HCT116 (cell line): ENCODE measurements at regions not wholly inside any gene's neighbourhood (a gene's known extent, or its start where the extent isn't known, plus 50 kb on each side); places are given as distances from the start of the nearest gene placed in this dataset.

Experiments
- ATAC-seq: fragments of 200-7000 bp; cut with Tn5 transposase; 2 replicates; pipeline ENCODE4 v1.9.1; 2020; ENCODE audit warnings: mild to moderate bottlenecking, moderate library complexity
- BruUV-seq: library from RNA; stranded (reverse); fragments of 400-500 nt; replicated peaks from 2 replicates; lab custom pipeline; 2021; lab: Mats Ljungman, UMichigan
- CTCF ChIA-PET: fragments of 300-600 bp; sonication (Branson Sonifier 250); formaldehyde crosslinking; loops from one replicate; lab custom pipeline; 2021; ENCODE audit warnings: antibody characterized with exemption; lab: Charles Lee
- POLR2A ChIA-PET: fragments of 300-600, 350-600 bp; sonication (Branson Sonifier 250); formaldehyde crosslinking; loops from one replicate; lab custom pipeline; 2021; ENCODE audit warnings: antibody characterized with exemption; lab: Charles Lee
- RAD21 ChIA-PET, 2 experiments: fragments of 300-600 bp; sonication (Branson Sonifier 250); formaldehyde crosslinking; loops; one replicate each; lab custom pipeline; 2023; ENCODE audit warnings: low total read pairs in 2 of 2; ENCODE audit not compliant: uncharacterized antibody in 2 of 2, unreplicated experiment in 2 of 2, low non-redundant PET in 1 of 2; lab: Charles Lee
- DNase-seq: peaks from one replicate; pipeline ENCODE4 v3.0.0-alpha.2; 2010; ENCODE audit warnings: low read depth, low spot score
- H2AFZ ChIP-seq: fragments of 200-600 bp; shearing (Covaris generic), sonication (generic); 2 replicates; pipeline ENCODE4 v1.6.1; 2017; ENCODE audit warnings: low read depth, mixed run types, mixed read lengths, antibody characterized with exemption, low read length; ENCODE audit not compliant: poor library complexity, severe bottlenecking
- H3K27ac ChIP-seq: 2 replicates; pipeline ENCODE4 v1.5.1; 2012; ENCODE audit warnings: low read depth, low read length
- H3K27me3 ChIP-seq: fragments of 200-600 bp; sonication (generic); 2 replicates; pipeline ENCODE4 v1.6.1; 2016; ENCODE audit warnings: mixed run types, low read length, mixed read lengths; ENCODE audit not compliant: insufficient read depth
- H3K36me3 ChIP-seq, 2 experiments: fragments of 200-500 bp in 1 of 2; fragments of 200-600 bp in 1 of 2; sonication (Bioruptor generic) in 1 of 2; sonication (generic) in 1 of 2; 2 replicates each; pipeline versions ENCODE4 v1.5.1 to v1.6.1; 2014 to 2016; ENCODE audit warnings: low read length in 2 of 2, inconsistent platforms in 1 of 2, mixed read lengths in 1 of 2, mixed run types in 1 of 2; ENCODE audit not compliant: insufficient read depth in 2 of 2, control insufficient read depth in 1 of 2
- H3K4me1 ChIP-seq, 2 experiments: fragments of 200-600 bp in 1 of 2; sonication (generic) in 1 of 2; 2 replicates each; pipeline versions ENCODE4 v1.5.1 to v1.6.1; 2012 to 2017; ENCODE audit warnings: low read length in 2 of 2, inconsistent platforms in 1 of 2, mild to moderate bottlenecking in 1 of 2, mixed read lengths in 1 of 2, mixed run types in 1 of 2, moderate library complexity in 1 of 2; ENCODE audit not compliant: insufficient read depth in 2 of 2, control insufficient read depth in 1 of 2
- H3K4me2 ChIP-seq: fragments of 200-600 bp; sonication (generic); 2 replicates; pipeline ENCODE4 v1.6.1; 2017; ENCODE audit warnings: mixed run types, low read length, mixed read lengths
- H3K4me3 ChIP-seq, 2 experiments: fragments of 200-600 bp in 1 of 2; sonication (generic) in 1 of 2; replicated peaks in 1 of 2; 2 replicates each; pipeline ENCODE4 v1.5.1; 2011 to 2016; ENCODE audit warnings: low read length in 2 of 2, control low read depth in 1 of 2, low read depth in 1 of 2, mild to moderate bottlenecking in 1 of 2, mixed read lengths in 1 of 2, mixed run types in 1 of 2
- H3K79me2 ChIP-seq: fragments of 200-600 bp; sonication (generic); 2 replicates; pipeline ENCODE4 v1.6.1; 2017; ENCODE audit warnings: mild to moderate bottlenecking, mixed run types, low read length, moderate library complexity, mixed read lengths; ENCODE audit not compliant: insufficient read depth
- H3K9ac ChIP-seq: fragments of 200-600 bp; sonication (generic); 2 replicates; pipeline ENCODE4 v1.6.1; 2016; ENCODE audit warnings: low read length, mixed read lengths
- H3K9me2 ChIP-seq: fragments of 200-600 bp; sonication (generic), shearing (Covaris generic); 2 replicates; pipeline ENCODE4 v1.6.1; 2017; ENCODE audit warnings: mixed run types, mild to moderate bottlenecking, moderate library complexity; ENCODE audit not compliant: insufficient read depth
- H3K9me3 ChIP-seq, 2 experiments: fragments of 200-500 bp in 1 of 2; fragments of 200-600 bp in 1 of 2; sonication (Bioruptor generic) in 1 of 2; sonication (generic) in 1 of 2; 2 replicates each; pipeline ENCODE4 v1.6.1; 2014 to 2017; ENCODE audit warnings: low read length in 2 of 2, mixed read lengths in 2 of 2, inconsistent platforms in 1 of 2, low read depth in 1 of 2, mild to moderate bottlenecking in 1 of 2, mixed run types in 1 of 2, moderate library complexity in 1 of 2; ENCODE audit not compliant: control insufficient read depth in 1 of 2, insufficient read depth in 1 of 2
- H4K20me1 ChIP-seq: fragments of 200-600 bp; sonication (generic), shearing (Covaris generic); 2 replicates; pipeline ENCODE4 v1.6.1; 2017; ENCODE audit warnings: mixed run types, mild to moderate bottlenecking, moderate library complexity; ENCODE audit not compliant: insufficient read depth
- ATF3 ChIP-seq: IDR thresholded peaks from 2 replicates; pipeline ENCODE4 v1.6.1; 2012
- CBX3 ChIP-seq: IDR thresholded peaks from 2 replicates; pipeline ENCODE4 v1.6.1; 2012; ENCODE audit warnings: low read depth
- CEBPB ChIP-seq: IDR thresholded peaks from 2 replicates; pipeline ENCODE4 v1.6.1; 2012; ENCODE audit warnings: low read depth
- EGR1 ChIP-seq: IDR thresholded peaks from 2 replicates; pipeline ENCODE4 v1.6.1; 2012; ENCODE audit warnings: low read depth
- ELF1 ChIP-seq: IDR thresholded peaks from 2 replicates; pipeline ENCODE4 v1.6.1; 2012; ENCODE audit warnings: low read depth, borderline replicate concordance
- EZH2 ChIP-seq: fragments of 200-600 bp; sonication (generic); IDR thresholded peaks from 2 replicates; pipeline ENCODE4 v1.6.1; 2017; ENCODE audit warnings: antibody characterized with exemption, mixed run types
- POLR2A ChIP-seq: IDR thresholded peaks from 2 replicates; pipeline ENCODE4 v1.7.0; 2011; ENCODE audit warnings: borderline replicate concordance; ENCODE audit not compliant: insufficient read depth, insufficient read length; ENCODE audit errors: extremely low read depth
- RAD21 ChIP-seq: IDR thresholded peaks from 2 replicates; pipeline ENCODE4 v1.6.1; 2012; ENCODE audit warnings: low read depth, mild to moderate bottlenecking
- SIN3A ChIP-seq: IDR thresholded peaks from 2 replicates; pipeline ENCODE4 v1.6.1; 2012; ENCODE audit warnings: low read depth
- SP1 ChIP-seq: IDR thresholded peaks from 2 replicates; pipeline ENCODE4 v1.6.1; 2012; ENCODE audit warnings: low read depth
- SRF ChIP-seq: IDR thresholded peaks from 2 replicates; pipeline ENCODE4 v1.6.1; 2012; ENCODE audit warnings: low read depth
- TCF7L2 ChIP-seq: IDR thresholded peaks from 2 replicates; pipeline ENCODE4 v1.7.0; 2011; ENCODE audit warnings: borderline replicate concordance, inconsistent platforms; ENCODE audit not compliant: insufficient read depth, insufficient read length; ENCODE audit errors: extremely low read depth
- YY1 ChIP-seq: IDR thresholded peaks from 2 replicates; pipeline ENCODE4 v1.6.1; 2011; ENCODE audit warnings: low read length, low read depth, moderate library complexity, mild to moderate bottlenecking; ENCODE audit not compliant: insufficient replicate concordance; ENCODE audit errors: extremely low read depth
- ZFX ChIP-seq: fragments of 450-650 bp; IDR thresholded peaks from 2 replicates; pipeline ENCODE4 v1.6.1; 2017
- ZNF274 ChIP-seq: fragments of 200-500 bp; sonication (Bioruptor generic); IDR thresholded peaks from 2 replicates; pipeline ENCODE4 v1.6.1; 2014; ENCODE audit warnings: mild to moderate bottlenecking, low read depth, low read length, inconsistent platforms
- intact Hi-C: fragments of 100-400 bp; cut with micrococcal nuclease; formaldehyde crosslinking; loops from 2 replicates; pipeline ENCODE4 v1.10.0; 2022
- TF ChIP-seq, protein P1 (sequence below): IDR thresholded peaks from 2 replicates; pipeline ENCODE4 v1.6.1; 2012; ENCODE audit warnings: low read depth

- no peak for ATAC-seq
- no peaks in the 10 kb centered on the region for H4K20me1 ChIP-seq
- no peaks in the 10 kb centered on the region for H3K9me3 ChIP-seq
- H3K4me1 ChIP-seq = no peaks in the 10 kb centered on the region
- H3K9ac ChIP-seq = no peak overlapping the region
- H3K4me3 ChIP-seq = no peak overlapping the region
- no TSS peak for BruUV-seq
- no peak overlapping the region for H3K27ac ChIP-seq
- H3K4me2 ChIP-seq = no peak overlapping the region
- no peak overlapping the region for H2AFZ ChIP-seq
- no peaks in the 10 kb centered on the region for H3K9me2 ChIP-seq
- ChIA-PET CTCF (no interaction called here), RAD21 (no interaction called here), POLR2A (no interaction called here)
- intact Hi-C loops = no loop called here
- H3K27me3 ChIP-seq = no peaks in the 10 kb centered on the region
- TF ChIP-seq ZFX = no peak
- no peak for TF ChIP-seq SIN3A
- TF ChIP-seq, protein P1, sequence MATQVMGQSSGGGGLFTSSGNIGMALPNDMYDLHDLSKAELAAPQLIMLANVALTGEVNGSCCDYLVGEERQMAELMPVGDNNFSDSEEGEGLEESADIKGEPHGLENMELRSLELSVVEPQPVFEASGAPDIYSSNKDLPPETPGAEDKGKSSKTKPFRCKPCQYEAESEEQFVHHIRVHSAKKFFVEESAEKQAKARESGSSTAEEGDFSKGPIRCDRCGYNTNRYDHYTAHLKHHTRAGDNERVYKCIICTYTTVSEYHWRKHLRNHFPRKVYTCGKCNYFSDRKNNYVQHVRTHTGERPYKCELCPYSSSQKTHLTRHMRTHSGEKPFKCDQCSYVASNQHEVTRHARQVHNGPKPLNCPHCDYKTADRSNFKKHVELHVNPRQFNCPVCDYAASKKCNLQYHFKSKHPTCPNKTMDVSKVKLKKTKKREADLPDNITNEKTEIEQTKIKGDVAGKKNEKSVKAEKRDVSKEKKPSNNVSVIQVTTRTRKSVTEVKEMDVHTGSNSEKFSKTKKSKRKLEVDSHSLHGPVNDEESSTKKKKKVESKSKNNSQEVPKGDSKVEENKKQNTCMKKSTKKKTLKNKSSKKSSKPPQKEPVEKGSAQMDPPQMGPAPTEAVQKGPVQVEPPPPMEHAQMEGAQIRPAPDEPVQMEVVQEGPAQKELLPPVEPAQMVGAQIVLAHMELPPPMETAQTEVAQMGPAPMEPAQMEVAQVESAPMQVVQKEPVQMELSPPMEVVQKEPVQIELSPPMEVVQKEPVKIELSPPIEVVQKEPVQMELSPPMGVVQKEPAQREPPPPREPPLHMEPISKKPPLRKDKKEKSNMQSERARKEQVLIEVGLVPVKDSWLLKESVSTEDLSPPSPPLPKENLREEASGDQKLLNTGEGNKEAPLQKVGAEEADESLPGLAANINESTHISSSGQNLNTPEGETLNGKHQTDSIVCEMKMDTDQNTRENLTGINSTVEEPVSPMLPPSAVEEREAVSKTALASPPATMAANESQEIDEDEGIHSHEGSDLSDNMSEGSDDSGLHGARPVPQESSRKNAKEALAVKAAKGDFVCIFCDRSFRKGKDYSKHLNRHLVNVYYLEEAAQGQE = no peak
- TF ChIP-seq YY1 = no peak
- no peak for TF ChIP-seq ATF3
- TF ChIP-seq CEBPB = no peak
- no peak for TF ChIP-seq SP1
- TF ChIP-seq RAD21 = no peak
- TF ChIP-seq EGR1 = no peak
- no peak for TF ChIP-seq EZH2
- no peak for TF ChIP-seq SRF
- TF ChIP-seq TCF7L2 = no peak
- TF ChIP-seq ZNF274 = no peak
- no peak for TF ChIP-seq ELF1
- TF ChIP-seq POLR2A = no peak
- no peak for TF ChIP-seq CBX3
- TF ChIP-seq, all 23 proteins: peak for 0
- no peaks in the 10 kb centered on the region for H3K36me3 ChIP-seq
- DNase-seq = no peak
- H3K79me2 ChIP-seq = no peaks in the 10 kb centered on the region
These were observed 229.4 kb upstream of the RGS6 start for GRCh38 chr14:71702786-71703185.
